H1 (cell line): ENCODE measurements at regions not wholly inside any gene's neighbourhood (a gene's known extent, or its start where the extent isn't known, plus 50 kb on each side); places are given as distances from the start of the nearest gene placed in this dataset.

Experiments
- ASH2L ChIP-seq: fragments of 200-600, 300-600 bp; sonication (generic); IDR thresholded peaks from one replicate; pipeline ENCODE4 v1.7.1; 2017; ENCODE audit warnings: low read length
- EP300 ChIP-seq, 2 experiments: IDR thresholded peaks; 1 replicate in 1 of 2; 2 replicates in 1 of 2; pipeline ENCODE4 v1.6.1; 2011 to 2012; ENCODE audit warnings: low read depth in 2 of 2, low read length in 2 of 2, mild to moderate bottlenecking in 2 of 2, borderline replicate concordance in 1 of 2, inconsistent platforms in 1 of 2, moderate library complexity in 1 of 2
- GABPA ChIP-seq: IDR thresholded peaks from 2 replicates; pipeline ENCODE4 v1.6.1; 2011; ENCODE audit warnings: mild to moderate bottlenecking, low read length, moderate library complexity, borderline replicate concordance; ENCODE audit not compliant: insufficient read depth
- HDAC2 ChIP-seq, 2 experiments: fragments of 300-600 bp in 1 of 2; sonication (generic) in 1 of 2; IDR thresholded peaks; 2 replicates each; pipeline ENCODE4 v1.6.1; 2011 to 2012; ENCODE audit warnings: low read depth in 2 of 2, low read length in 2 of 2, mild to moderate bottlenecking in 2 of 2, moderate library complexity in 2 of 2, borderline replicate concordance in 1 of 2, inconsistent platforms in 1 of 2
- JUN ChIP-seq: IDR thresholded peaks from 2 replicates; pipeline ENCODE4 v1.6.1; 2011; ENCODE audit warnings: low read depth, mild to moderate bottlenecking, improper control_type of control experiment, low read length
- POLR2A ChIP-seq, 2 experiments: IDR thresholded peaks; 1 replicate in 1 of 2; 2 replicates in 1 of 2; pipeline ENCODE4 v1.6.1; 2011; ENCODE audit warnings: low read depth in 2 of 2, low read length in 2 of 2, mild to moderate bottlenecking in 2 of 2; ENCODE audit errors: control extremely low read depth in 1 of 2
- POLR2AphosphoS5 ChIP-seq: IDR thresholded peaks from 2 replicates; pipeline ENCODE4 v1.6.1; 2011; ENCODE audit warnings: low read depth, low read length
- RAD21 ChIP-seq, 2 experiments: IDR thresholded peaks in 1 of 2; conservative IDR thresholded peaks in 1 of 2; 2 replicates each; pipeline ENCODE4 v1.6.1; 2011; ENCODE audit warnings: low read depth in 2 of 2, low read length in 2 of 2, improper control_type of control experiment in 1 of 2, inconsistent platforms in 1 of 2, mild to moderate bottlenecking in 1 of 2, moderate library complexity in 1 of 2
- RFX5 ChIP-seq: IDR thresholded peaks from 2 replicates; pipeline ENCODE4 v1.6.1; 2011; ENCODE audit warnings: low read depth, low read length, improper control_type of control experiment, borderline replicate concordance
- TAF1 ChIP-seq: IDR thresholded peaks from 2 replicates; pipeline ENCODE4 v1.6.1; 2011; ENCODE audit warnings: mild to moderate bottlenecking, low read depth, low read length
- TF ChIP-seq, protein P1 (sequence below), 3 experiments: IDR thresholded peaks; 1 replicate in 2 of 3; 2 replicates in 1 of 3; pipeline versions ENCODE4 v1.5.1 to v1.6.1; 2011; ENCODE audit warnings: low read length in 3 of 3, mild to moderate bottlenecking in 3 of 3, inconsistent platforms in 2 of 3, low read depth in 1 of 3, moderate library complexity in 1 of 3; ENCODE audit not compliant: insufficient read depth in 1 of 3; ENCODE audit errors: control extremely low read depth in 1 of 3
- TF ChIP-seq, protein P2 (sequence below): IDR thresholded peaks from 2 replicates; pipeline ENCODE4 v1.6.1; 2012; ENCODE audit warnings: inconsistent platforms

DNA sequence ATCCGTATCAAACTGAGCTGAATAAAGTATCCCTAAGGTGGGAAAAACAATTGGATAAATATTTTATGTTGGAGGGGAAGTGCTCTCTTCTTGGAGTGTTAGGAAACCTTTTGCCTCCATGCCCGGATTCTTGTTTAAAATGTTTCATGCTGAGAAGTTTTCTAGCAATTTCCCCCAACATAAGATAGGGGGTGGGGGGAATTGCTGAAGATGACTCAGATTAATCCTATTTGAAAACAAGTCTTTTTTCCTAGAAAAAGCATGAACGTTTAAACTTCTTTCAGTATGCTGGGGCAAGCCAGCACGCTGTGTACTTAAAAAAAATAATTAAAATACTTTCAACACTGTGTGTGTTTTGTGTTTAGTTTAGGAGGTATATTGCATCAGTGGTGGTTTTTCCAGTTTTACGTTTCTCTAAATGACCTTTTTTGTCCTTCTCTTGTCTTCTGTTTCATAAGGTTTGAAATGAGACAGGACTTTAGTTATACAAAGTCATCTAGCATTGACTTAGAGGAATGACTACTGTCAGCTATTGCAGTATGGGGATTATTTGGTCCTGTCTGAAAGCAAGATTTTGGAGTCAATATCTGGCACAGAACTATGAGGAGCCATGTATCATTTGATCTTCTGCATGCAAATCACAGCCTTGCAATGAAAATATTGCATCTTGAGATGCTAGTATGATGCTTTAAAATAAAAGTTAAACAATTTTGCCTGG is 295.9 kb downstream of the GATA3 start:
- TF ChIP-seq, protein P1, sequence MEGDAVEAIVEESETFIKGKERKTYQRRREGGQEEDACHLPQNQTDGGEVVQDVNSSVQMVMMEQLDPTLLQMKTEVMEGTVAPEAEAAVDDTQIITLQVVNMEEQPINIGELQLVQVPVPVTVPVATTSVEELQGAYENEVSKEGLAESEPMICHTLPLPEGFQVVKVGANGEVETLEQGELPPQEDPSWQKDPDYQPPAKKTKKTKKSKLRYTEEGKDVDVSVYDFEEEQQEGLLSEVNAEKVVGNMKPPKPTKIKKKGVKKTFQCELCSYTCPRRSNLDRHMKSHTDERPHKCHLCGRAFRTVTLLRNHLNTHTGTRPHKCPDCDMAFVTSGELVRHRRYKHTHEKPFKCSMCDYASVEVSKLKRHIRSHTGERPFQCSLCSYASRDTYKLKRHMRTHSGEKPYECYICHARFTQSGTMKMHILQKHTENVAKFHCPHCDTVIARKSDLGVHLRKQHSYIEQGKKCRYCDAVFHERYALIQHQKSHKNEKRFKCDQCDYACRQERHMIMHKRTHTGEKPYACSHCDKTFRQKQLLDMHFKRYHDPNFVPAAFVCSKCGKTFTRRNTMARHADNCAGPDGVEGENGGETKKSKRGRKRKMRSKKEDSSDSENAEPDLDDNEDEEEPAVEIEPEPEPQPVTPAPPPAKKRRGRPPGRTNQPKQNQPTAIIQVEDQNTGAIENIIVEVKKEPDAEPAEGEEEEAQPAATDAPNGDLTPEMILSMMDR (IDR thresholded peaks at IDR 0.05; ENCODE audit: control extremely low read depth in 1 of 3, insufficient read depth in 1 of 3, low read depth in 1 of 3, low read length in 3 of 3) = no peak
- TF ChIP-seq POLR2A (IDR thresholded peaks at IDR 0.05; ENCODE audit: control extremely low read depth in 1 of 2, low read depth in 2 of 2, low read length in 2 of 2) (no peak), HDAC2 (IDR thresholded peaks at IDR 0.05; ENCODE audit: borderline replicate concordance in 1 of 2, low read depth in 2 of 2, low read length in 2 of 2) (no peak), RFX5 (no peak), ASH2L (no peak), POLR2AphosphoS5 (no peak), RAD21 (IDR thresholded peaks at IDR 0.05 in 1 of 2, conservative IDR thresholded peaks at IDR 0.05 in 1 of 2; ENCODE audit: low read depth in 2 of 2, low read length in 2 of 2) (no peak), GABPA (no peak), EP300 (IDR thresholded peaks at IDR 0.05; ENCODE audit: borderline replicate concordance in 1 of 2, low read depth in 2 of 2, low read length in 2 of 2) (no peak), TAF1 (no peak), JUN (no peak)
- TF ChIP-seq, protein P2, sequence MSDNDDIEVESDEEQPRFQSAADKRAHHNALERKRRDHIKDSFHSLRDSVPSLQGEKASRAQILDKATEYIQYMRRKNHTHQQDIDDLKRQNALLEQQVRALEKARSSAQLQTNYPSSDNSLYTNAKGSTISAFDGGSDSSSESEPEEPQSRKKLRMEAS = no peak
